ENCODE measurements at regions not wholly inside any gene's neighbourhood (a gene's known extent, or its start where the extent isn't known, plus 50 kb on each side); places are given as distances from the start of the nearest gene placed in this dataset.

DNA sequence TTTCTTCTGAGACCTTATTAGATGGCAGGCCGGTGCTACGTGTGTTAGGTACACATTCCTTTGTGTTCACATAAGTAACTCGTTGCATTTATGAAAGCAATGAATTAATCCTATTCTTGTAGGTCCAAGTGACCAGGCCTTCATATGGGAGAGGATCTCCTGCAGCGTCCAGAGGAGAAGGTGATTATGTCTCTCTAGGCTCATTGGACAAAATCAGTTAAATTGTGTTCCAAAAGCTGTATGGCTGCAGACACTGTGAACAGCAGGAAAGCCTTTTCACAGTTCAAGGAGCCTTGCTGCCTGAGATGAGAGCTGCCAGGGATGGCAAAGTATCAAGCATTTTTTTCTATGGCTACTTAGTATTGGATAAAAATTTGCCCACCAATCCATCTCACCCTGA lies 433.1 kb upstream of the FZD8 start:
- no peaks in the 10 kb centered on the region for H3K36me3 ChIP-seq (ENCODE audit: control insufficient read depth, insufficient read depth, low read length, severe bottlenecking)
- no peak for DNase-seq (ENCODE audit: low read depth)
- H3K9ac ChIP-seq (ENCODE audit: low read length), result no peak overlapping the region
- no peaks in the 10 kb centered on the region for H3K9me3 ChIP-seq (ENCODE audit: control insufficient read depth, low read length)
- H3K4me1 ChIP-seq (ENCODE audit: control insufficient read depth, insufficient read depth, low read length), result peaks cover 9% of the 10 kb centered on the region
- no peak overlapping the region for H3K4me3 ChIP-seq (ENCODE audit: low read length)
- H3K27me3 ChIP-seq (replicated peaks; ENCODE audit: control insufficient read depth, insufficient read depth, low read length), result no peaks in the 10 kb centered on the region

DNA sequence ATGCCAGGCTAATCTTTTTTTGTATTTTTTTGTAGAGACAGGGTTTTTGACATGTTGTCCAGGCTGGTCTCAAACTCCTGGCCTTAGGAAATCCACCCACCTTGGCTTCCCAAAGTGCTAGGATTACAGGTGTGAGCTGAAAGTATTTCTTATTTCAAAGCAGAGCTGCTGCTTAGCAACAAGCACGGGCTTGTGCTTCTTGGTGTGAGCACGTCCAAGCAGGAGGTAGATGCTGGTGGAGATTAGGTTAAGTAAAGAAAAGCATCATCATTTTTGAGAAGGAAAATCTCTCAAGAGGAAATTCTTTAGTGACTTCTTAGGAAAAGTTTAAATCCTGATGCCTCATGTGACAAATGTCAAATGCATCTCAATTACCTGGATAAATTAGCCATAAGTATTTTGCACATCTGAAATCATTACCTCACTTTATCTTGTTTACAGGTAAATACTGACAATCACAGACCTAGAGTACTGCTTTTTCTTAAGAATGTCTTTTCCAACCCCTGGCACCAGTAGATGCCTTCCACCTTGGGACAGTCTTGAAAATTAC lies 431.8 kb upstream of the FZD8 start:
- DNase-seq (ENCODE audit: low read depth), result no peak
- H3K9me3 ChIP-seq (ENCODE audit: control insufficient read depth, low read length), result no peaks in the 10 kb centered on the region
- H3K9ac ChIP-seq (ENCODE audit: low read length), result no peak overlapping the region
- H3K4me1 ChIP-seq (ENCODE audit: control insufficient read depth, insufficient read depth, low read length), result peaks cover 9% of the 10 kb centered on the region
- no peak overlapping the region for H3K4me3 ChIP-seq (ENCODE audit: low read length)
- no peaks in the 10 kb centered on the region for H3K36me3 ChIP-seq (ENCODE audit: control insufficient read depth, insufficient read depth, low read length, severe bottlenecking)
- H3K27me3 ChIP-seq (replicated peaks; ENCODE audit: control insufficient read depth, insufficient read depth, low read length), result no peaks in the 10 kb centered on the region

DNA sequence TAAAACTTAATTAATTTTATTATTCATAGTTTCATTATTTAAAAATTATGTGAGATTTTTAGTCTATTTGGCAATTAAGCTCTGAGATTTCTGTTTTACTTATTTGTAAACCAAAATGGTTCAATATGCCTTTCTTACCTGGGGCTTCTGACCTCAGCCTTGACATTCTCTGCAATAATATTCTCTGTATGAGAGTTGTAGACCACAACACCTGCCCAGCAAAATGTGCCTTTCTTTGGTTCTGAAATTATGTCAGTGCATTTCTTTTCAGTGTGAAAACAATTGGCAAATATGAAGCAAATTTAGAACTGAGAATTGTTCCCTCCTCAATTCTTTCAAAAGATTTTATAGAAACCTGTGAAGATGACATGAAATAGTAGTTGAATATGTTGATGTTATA lies 426.4 kb upstream of the FZD8 start:
- Histone ChIP-seq H3K9ac (ENCODE audit: low read length) (no peak overlapping the region), H3K4me1 (ENCODE audit: control insufficient read depth, insufficient read depth, low read length) (peaks cover 17% of the 10 kb centered on the region), H3K27me3 (replicated peaks; ENCODE audit: control insufficient read depth, insufficient read depth, low read length) (no peaks in the 10 kb centered on the region), H3K4me3 (ENCODE audit: low read length) (no peak overlapping the region), H3K36me3 (ENCODE audit: control insufficient read depth, insufficient read depth, low read length, severe bottlenecking) (no peaks in the 10 kb centered on the region), H3K9me3 (ENCODE audit: control insufficient read depth, low read length) (peaks cover 7% of the 10 kb centered on the region)
- no peak for DNase-seq (ENCODE audit: low read depth)

DNA sequence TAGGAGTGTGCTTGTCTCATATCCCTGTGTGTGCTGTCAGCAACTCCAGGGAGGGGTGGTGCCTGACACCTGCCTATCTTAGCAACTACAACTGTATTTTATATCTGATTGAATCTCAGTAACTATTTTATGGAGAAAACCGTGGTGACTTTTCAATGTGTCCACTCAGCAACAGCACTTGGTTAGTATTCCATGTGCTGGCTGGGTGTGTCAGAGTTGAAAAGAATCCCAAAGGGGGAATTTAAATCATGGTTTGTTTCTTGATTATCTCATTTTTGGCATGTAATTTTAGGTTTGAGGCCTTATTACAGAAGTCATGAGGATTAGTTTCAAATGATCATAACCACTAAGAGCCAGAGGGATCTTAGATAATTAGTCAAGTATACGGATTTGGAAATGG lies 425.7 kb upstream of the FZD8 start:
- DNase-seq (ENCODE audit: low read depth), result no peak
- no peaks in the 10 kb centered on the region for H3K27me3 ChIP-seq (replicated peaks; ENCODE audit: control insufficient read depth, insufficient read depth, low read length)
- H3K4me1 ChIP-seq (ENCODE audit: control insufficient read depth, insufficient read depth, low read length), result peaks cover 11% of the 10 kb centered on the region
- no peak overlapping the region for H3K4me3 ChIP-seq (ENCODE audit: low read length)
- H3K36me3 ChIP-seq (ENCODE audit: control insufficient read depth, insufficient read depth, low read length, severe bottlenecking), result no peaks in the 10 kb centered on the region
- no peak overlapping the region for H3K9ac ChIP-seq (ENCODE audit: low read length)
- H3K9me3 ChIP-seq (ENCODE audit: control insufficient read depth, low read length), result peaks cover 7% of the 10 kb centered on the region

DNA sequence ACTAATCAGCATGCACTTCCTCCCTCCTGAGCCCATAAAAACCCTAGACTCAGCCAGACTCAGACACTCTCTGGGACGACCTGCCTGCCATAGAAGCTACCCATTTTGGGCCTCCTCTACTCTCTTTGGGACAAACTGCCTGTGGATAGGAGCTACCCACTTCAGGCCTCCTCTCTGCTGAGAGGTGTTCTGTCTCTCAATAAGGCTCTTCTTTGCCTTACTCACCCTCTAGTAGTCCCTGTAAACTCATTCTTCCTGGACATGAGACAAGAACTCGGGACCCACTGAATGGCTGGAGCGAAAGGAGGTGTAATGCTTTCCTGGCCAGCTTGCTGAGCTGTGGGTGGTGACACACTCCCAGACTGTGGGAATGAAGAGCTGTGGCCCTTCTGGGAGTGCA lies 424.8 kb upstream of the FZD8 start:
- Histone ChIP-seq H3K9me3 (ENCODE audit: control insufficient read depth, low read length) (peaks cover 7% of the 10 kb centered on the region), H3K4me1 (ENCODE audit: control insufficient read depth, insufficient read depth, low read length) (peaks cover 8% of the 10 kb centered on the region)
- no peak for DNase-seq (ENCODE audit: low read depth)

DNA sequence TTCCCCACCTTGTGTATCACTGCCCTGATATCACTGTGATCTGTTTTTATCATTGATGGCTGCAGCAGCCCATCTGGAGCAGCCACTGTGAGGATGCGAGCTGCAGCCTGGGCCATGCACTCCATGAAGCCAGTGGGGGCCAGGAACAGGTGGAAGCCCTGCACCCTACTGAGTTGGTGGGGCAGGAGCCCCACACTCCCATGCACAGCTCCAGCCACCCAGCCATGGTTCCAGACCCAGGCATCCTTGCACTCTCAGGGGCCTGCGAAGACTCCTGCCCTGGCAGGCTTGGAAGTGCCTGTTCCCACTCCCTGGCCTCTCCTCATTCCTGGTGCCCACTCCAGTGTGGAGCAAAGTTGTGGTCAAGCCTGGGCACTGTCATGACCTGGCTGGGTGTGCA lies 424.0 kb upstream of the FZD8 start:
- no peak overlapping the region for H3K9ac ChIP-seq (ENCODE audit: low read length)
- H3K4me3 ChIP-seq (ENCODE audit: low read length), result no peak overlapping the region
- no peak for DNase-seq (ENCODE audit: low read depth)
- no peaks in the 10 kb centered on the region for H3K36me3 ChIP-seq (ENCODE audit: control insufficient read depth, insufficient read depth, low read length, severe bottlenecking)
- H3K4me1 ChIP-seq (ENCODE audit: control insufficient read depth, insufficient read depth, low read length), result peaks cover 8% of the 10 kb centered on the region
- peaks cover 7% of the 10 kb centered on the region for H3K9me3 ChIP-seq (ENCODE audit: control insufficient read depth, low read length)
- H3K27me3 ChIP-seq (replicated peaks; ENCODE audit: control insufficient read depth, insufficient read depth, low read length), result no peaks in the 10 kb centered on the region

More for the DNA sequence above, 424.8 kb upstream of the FZD8 start:
- Histone ChIP-seq H3K27me3 (replicated peaks; ENCODE audit: control insufficient read depth, insufficient read depth, low read length) (no peaks in the 10 kb centered on the region), H3K4me3 (ENCODE audit: low read length) (no peak overlapping the region), H3K9ac (ENCODE audit: low read length) (no peak overlapping the region), H3K36me3 (ENCODE audit: control insufficient read depth, insufficient read depth, low read length, severe bottlenecking) (no peaks in the 10 kb centered on the region)

DNA sequence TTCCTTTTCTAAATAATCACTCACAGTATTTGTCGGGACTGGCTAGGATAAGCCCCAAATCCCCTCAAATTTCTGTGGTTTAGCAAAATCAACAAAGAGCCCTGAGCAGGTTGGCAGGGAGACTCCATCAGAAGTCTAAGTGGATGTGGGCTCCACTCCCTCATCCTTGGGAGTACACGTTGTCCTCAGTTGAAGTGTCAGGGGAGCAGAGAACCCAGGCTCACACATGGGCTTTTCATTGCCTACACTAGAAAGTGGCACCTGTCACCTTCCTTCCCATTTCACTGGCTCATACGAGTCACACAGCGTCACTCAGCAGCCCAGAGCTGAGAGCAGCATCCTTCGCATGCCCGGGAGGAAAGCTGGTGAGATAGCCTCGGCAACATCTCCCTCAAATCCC lies 421.3 kb upstream of the FZD8 start:
- Histone ChIP-seq H3K4me3 (ENCODE audit: low read length) (no peak overlapping the region), H3K9ac (ENCODE audit: low read length) (no peak overlapping the region), H3K9me3 (ENCODE audit: control insufficient read depth, low read length) (peaks cover 7% of the 10 kb centered on the region), H3K4me1 (ENCODE audit: control insufficient read depth, insufficient read depth, low read length) (peaks cover 8% of the 10 kb centered on the region), H3K27me3 (replicated peaks; ENCODE audit: control insufficient read depth, insufficient read depth, low read length) (no peaks in the 10 kb centered on the region), H3K36me3 (ENCODE audit: control insufficient read depth, insufficient read depth, low read length, severe bottlenecking) (no peaks in the 10 kb centered on the region)
- no peak for DNase-seq (ENCODE audit: low read depth)

DNA sequence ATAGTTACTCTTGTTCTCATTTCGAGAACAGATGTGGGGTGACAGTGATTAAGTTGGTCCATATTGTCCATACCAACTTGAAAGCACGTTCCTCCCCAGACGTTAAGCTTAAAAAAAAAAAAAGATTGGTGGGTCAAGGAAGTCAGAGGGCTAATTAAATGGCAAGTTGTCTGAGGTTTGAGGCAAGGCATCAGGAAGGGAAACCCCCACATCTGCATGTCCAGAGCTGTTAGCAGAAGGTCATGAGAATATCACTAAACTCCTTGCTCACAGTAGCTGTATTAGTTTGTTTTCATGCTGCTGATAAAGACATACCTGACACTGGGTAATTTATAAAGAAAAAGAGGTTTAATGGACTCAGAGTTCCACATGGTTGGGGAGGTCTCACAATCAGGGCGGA lies 415.6 kb upstream of the FZD8 start:
- DNase-seq (ENCODE audit: low read depth), result no peak
- no peak overlapping the region for H3K4me3 ChIP-seq (ENCODE audit: low read length)
- no peaks in the 10 kb centered on the region for H3K4me1 ChIP-seq (ENCODE audit: control insufficient read depth, insufficient read depth, low read length)
- no peak overlapping the region for H3K9ac ChIP-seq (ENCODE audit: low read length)
- H3K27me3 ChIP-seq (replicated peaks; ENCODE audit: control insufficient read depth, insufficient read depth, low read length), result no peaks in the 10 kb centered on the region
- no peaks in the 10 kb centered on the region for H3K36me3 ChIP-seq (ENCODE audit: control insufficient read depth, insufficient read depth, low read length, severe bottlenecking)
- H3K9me3 ChIP-seq (ENCODE audit: control insufficient read depth, low read length), result peaks cover 11% of the 10 kb centered on the region

DNA sequence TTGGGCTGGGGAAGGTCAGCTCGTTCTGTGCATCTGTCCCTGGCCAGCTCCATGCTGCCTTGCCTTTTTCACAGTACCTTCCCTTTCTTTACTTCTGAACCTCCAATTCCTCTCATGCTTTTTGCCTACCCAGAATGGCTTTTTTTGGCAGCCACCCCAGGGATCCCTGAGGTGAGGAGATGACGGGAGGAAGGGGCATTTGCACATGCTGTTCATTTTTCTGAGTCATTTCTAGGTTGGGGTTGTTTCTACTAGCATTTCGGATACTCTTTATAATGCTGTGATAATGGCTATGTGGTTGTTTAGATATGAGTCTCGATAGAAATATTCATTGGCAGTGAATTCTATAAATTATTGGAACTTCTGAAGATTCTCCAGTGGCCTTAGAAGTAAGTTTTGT lies 415.1 kb upstream of the FZD8 start:
- no peak for DNase-seq (ENCODE audit: low read depth)
- Histone ChIP-seq H3K36me3 (ENCODE audit: control insufficient read depth, insufficient read depth, low read length, severe bottlenecking) (no peaks in the 10 kb centered on the region), H3K9me3 (ENCODE audit: control insufficient read depth, low read length) (peaks cover 11% of the 10 kb centered on the region), H3K4me1 (ENCODE audit: control insufficient read depth, insufficient read depth, low read length) (no peaks in the 10 kb centered on the region), H3K4me3 (ENCODE audit: low read length) (no peak overlapping the region), H3K27me3 (replicated peaks; ENCODE audit: control insufficient read depth, insufficient read depth, low read length) (no peaks in the 10 kb centered on the region), H3K9ac (ENCODE audit: low read length) (no peak overlapping the region)

DNA sequence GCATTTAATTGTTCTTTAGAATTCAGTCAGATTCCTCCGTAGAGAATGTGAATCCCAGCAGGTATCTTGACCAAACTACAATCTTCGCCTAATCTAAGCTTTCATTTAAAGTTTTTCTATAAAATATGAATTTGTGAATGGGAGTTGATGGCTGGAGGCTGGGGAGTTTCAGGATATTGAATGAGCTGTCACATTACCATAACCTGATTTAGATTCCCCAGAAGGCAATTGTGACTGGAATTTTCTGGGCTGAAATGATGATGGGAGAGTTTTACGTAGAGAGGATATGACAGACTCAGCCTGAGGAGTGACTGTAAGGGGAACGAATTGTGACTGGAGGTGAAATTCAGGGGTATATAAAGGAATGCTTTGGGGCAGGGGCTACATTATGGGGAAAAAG lies 411.7 kb upstream of the FZD8 start:
- no peak overlapping the region for H3K9ac ChIP-seq (ENCODE audit: low read length)
- peaks cover 11% of the 10 kb centered on the region for H3K9me3 ChIP-seq (ENCODE audit: control insufficient read depth, low read length)
- no peak overlapping the region for H3K4me3 ChIP-seq (ENCODE audit: low read length)
- DNase-seq (ENCODE audit: low read depth), result no peak
- H3K36me3 ChIP-seq (ENCODE audit: control insufficient read depth, insufficient read depth, low read length, severe bottlenecking), result no peaks in the 10 kb centered on the region
- peaks cover 14% of the 10 kb centered on the region for H3K4me1 ChIP-seq (ENCODE audit: control insufficient read depth, insufficient read depth, low read length)
- no peaks in the 10 kb centered on the region for H3K27me3 ChIP-seq (replicated peaks; ENCODE audit: control insufficient read depth, insufficient read depth, low read length)

DNA sequence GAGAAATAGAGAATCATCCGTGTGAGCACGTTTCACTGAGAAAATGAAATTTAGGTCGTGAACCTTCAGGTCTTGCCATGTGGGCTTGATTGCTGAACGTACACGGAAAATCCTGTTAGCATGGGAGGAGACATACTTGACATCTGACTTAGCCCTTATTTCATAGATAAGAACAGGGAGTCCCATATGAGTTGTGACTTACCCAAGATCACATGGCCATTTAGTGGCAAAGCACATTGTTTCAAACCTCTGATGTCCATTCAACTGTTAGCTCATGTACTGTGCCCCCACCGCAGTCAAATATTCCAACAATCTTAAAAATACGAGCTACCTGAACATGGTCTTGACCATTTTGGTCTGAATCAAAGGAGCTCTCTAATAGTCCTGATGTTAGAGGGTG lies 411.2 kb upstream of the FZD8 start:
- Histone ChIP-seq H3K9me3 (ENCODE audit: control insufficient read depth, low read length) (peaks cover 11% of the 10 kb centered on the region), H3K9ac (ENCODE audit: low read length) (no peak overlapping the region), H3K27me3 (replicated peaks; ENCODE audit: control insufficient read depth, insufficient read depth, low read length) (no peaks in the 10 kb centered on the region), H3K36me3 (ENCODE audit: control insufficient read depth, insufficient read depth, low read length, severe bottlenecking) (no peaks in the 10 kb centered on the region), H3K4me1 (ENCODE audit: control insufficient read depth, insufficient read depth, low read length) (peaks cover 18% of the 10 kb centered on the region), H3K4me3 (ENCODE audit: low read length) (no peak overlapping the region)
- DNase-seq (ENCODE audit: low read depth), result no peak

DNA sequence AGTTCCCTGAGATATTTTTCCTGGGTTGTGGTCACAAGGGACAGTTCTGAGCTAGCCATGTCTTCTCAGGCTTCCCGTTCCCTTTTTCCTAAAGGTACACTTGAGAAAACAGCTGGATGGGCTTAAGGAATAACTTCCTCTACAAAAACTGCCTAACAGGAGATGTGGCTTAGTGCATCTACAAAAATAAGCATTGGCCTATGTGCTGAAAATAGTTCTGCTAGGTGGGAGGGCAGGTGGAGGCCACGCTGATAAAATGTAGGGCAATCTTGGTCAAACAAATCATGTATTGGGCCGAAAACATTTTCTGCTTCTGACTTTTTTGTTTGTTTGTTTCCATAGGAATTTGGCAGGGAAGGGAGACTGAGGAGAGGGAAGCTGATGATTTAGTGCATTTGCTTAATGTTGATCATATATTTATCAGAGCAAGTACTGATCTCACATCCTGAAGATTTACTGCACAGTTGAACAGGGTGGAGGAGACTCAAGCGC lies 409.4 kb upstream of the FZD8 start:
- Histone ChIP-seq H3K9ac (ENCODE audit: low read length) (no peak overlapping the region), H3K27me3 (replicated peaks; ENCODE audit: control insufficient read depth, insufficient read depth, low read length) (no peaks in the 10 kb centered on the region), H3K9me3 (ENCODE audit: control insufficient read depth, low read length) (peaks cover 11% of the 10 kb centered on the region), H3K36me3 (ENCODE audit: control insufficient read depth, insufficient read depth, low read length, severe bottlenecking) (no peaks in the 10 kb centered on the region), H3K4me3 (ENCODE audit: low read length) (no peak overlapping the region), H3K4me1 (ENCODE audit: control insufficient read depth, insufficient read depth, low read length) (peaks cover 21% of the 10 kb centered on the region)
- no peak for DNase-seq (ENCODE audit: low read depth)

Measured in adipocyte (in vitro differentiated cells).